MM.1S (cell line): ENCODE measurements at regions not wholly inside any gene's neighbourhood (a gene's known extent, or its start where the extent isn't known, plus 50 kb on each side); places are given as distances from the start of the nearest gene placed in this dataset.

Experiments used
- DNase-seq: peaks from one replicate; pipeline ENCODE4 v3.0.0-alpha.2; 2015
- H2AFZ ChIP-seq: fragments of 300-600 bp; sonication (generic); 2 replicates; pipeline ENCODE4 v1.6.0; 2016; ENCODE audit warnings: antibody characterized with exemption, low read length
- H3F3A ChIP-seq: fragments of 300-600 bp; sonication (generic); 2 replicates; pipeline ENCODE4 v1.6.1; 2016; ENCODE audit warnings: mild to moderate bottlenecking, antibody characterized with exemption, low read length, moderate library complexity, mixed read lengths; ENCODE audit not compliant: insufficient read depth
- H3K27ac ChIP-seq: fragments of 300-600 bp; sonication (generic); 2 replicates; pipeline ENCODE4 v1.5.1; 2016; ENCODE audit warnings: mild to moderate bottlenecking, low read length
- H3K27me3 ChIP-seq: fragments of 300-600 bp; sonication (generic); replicated peaks from 2 replicates; pipeline ENCODE4 v1.6.0; 2016; ENCODE audit warnings: low read length; ENCODE audit not compliant: insufficient read depth
- H3K36me3 ChIP-seq: fragments of 300-600 bp; sonication (generic); replicated peaks from 2 replicates; pipeline ENCODE4 v1.6.1; 2016; ENCODE audit warnings: mild to moderate bottlenecking, low read length, mixed read lengths; ENCODE audit not compliant: insufficient read depth
- H3K4me1 ChIP-seq: fragments of 300-600 bp; sonication (generic); 2 replicates; pipeline ENCODE4 v1.6.1; 2016; ENCODE audit warnings: low read length, mixed read lengths
- H3K4me2 ChIP-seq: fragments of 300-600 bp; sonication (generic); 2 replicates; pipeline ENCODE4 v1.6.0; 2016; ENCODE audit warnings: low read depth, low read length
- H3K4me3 ChIP-seq: fragments of 300-600 bp; sonication (generic); 2 replicates; pipeline ENCODE4 v1.5.1; 2016; ENCODE audit warnings: low read length, mixed read lengths
- H3K79me2 ChIP-seq: fragments of 300-600 bp; sonication (generic); 2 replicates; pipeline ENCODE4 v1.6.1; 2016; ENCODE audit warnings: mixed run types, low read length, mixed read lengths
- H3K9ac ChIP-seq: fragments of 300-600 bp; sonication (generic); 2 replicates; pipeline ENCODE4 v1.6.1; 2016; ENCODE audit warnings: low read length, mixed read lengths
- H3K9me2 ChIP-seq: fragments of 300-600 bp; sonication (generic); replicated peaks from 2 replicates; pipeline ENCODE4 v1.6.1; 2016; ENCODE audit warnings: mild to moderate bottlenecking, low read length, mixed read lengths; ENCODE audit not compliant: insufficient read depth
- H3K9me3 ChIP-seq: fragments of 300-600 bp; sonication (generic); replicated peaks from 2 replicates; pipeline ENCODE4 v1.6.1; 2016; ENCODE audit warnings: mild to moderate bottlenecking, low read length, mixed read lengths; ENCODE audit not compliant: insufficient read depth
- H4K20me1 ChIP-seq: fragments of 300-600 bp; sonication (generic); 2 replicates; pipeline ENCODE4 v1.6.1; 2016; ENCODE audit warnings: mild to moderate bottlenecking, low read length, moderate library complexity, mixed read lengths; ENCODE audit not compliant: insufficient read depth
- CTCF ChIP-seq: fragments of 300-600 bp; sonication (generic); IDR thresholded peaks from 2 replicates; pipeline ENCODE4 v1.5.1; 2016; ENCODE audit warnings: antibody characterized with exemption, low read length, mixed read lengths
- EZH2 ChIP-seq: fragments of 300-600 bp; sonication (generic); optimal IDR thresholded peaks from 2 replicates; pipeline ENCODE3; 2017; ENCODE audit warnings: low read depth, mild to moderate bottlenecking, antibody characterized with exemption, low read length, mixed read lengths
- EZH2phosphoT487 ChIP-seq: fragments of 300-600 bp; sonication (generic); IDR thresholded peaks from 2 replicates; pipeline ENCODE4 v1.6.1; 2018; ENCODE audit warnings: antibody characterized with exemption, low read length

DNA sequence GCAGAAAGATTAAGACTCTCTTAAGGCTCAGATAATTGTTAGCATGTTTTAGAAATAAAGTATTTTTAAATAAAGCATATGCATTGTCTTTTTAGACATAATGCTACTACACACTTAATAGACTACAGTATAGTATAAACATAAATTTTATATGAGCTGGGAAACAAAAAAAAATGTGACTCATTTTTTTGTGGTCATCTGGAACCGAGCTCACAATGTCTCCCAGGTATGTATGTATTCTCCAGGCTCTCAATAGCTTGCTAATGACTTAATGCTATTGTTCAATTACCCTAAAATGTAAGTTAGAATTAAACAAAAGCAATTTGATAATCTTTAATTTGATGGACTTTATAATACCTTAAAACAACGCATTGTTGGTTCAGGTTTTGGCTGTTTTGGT is 167.2 kb downstream of the NUP35 start:
- Histone ChIP-seq H3K9me2 (no peaks in the 10 kb centered on the region), H4K20me1 (no peaks in the 10 kb centered on the region), H3K4me2 (no peak overlapping the region), H3K4me1 (no peaks in the 10 kb centered on the region), H3K79me2 (no peaks in the 10 kb centered on the region), H2AFZ (no peak overlapping the region), H3K27me3 (no peaks in the 10 kb centered on the region), H3K4me3 (no peak overlapping the region), H3K9me3 (no peaks in the 10 kb centered on the region), H3K9ac (no peak overlapping the region), H3F3A (no peaks in the 10 kb centered on the region), H3K27ac (no peak overlapping the region), H3K36me3 (no peaks in the 10 kb centered on the region)
- TF ChIP-seq EZH2phosphoT487: no peak
- TF ChIP-seq CTCF: no peak
- no peak for TF ChIP-seq EZH2
- DNase-seq: no peak

DNA sequence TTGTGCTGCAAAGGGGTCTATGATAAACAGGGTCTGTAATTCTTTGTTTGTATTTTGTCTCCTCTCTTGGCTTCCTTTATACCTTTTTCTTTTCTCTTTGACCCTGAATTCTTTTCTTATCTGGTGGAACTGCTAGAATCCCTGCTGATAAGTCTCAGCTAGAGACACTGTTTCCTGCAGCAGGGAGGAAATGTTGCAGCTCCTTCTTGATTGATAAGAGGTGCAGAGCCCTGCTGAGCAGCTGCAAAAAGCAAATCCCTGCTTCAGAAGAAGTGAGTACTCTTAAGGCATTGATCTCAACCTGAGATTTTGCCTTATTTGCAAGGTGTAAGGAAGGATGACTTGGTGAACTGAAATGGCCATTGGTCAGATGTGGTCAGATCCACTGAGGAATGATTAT is 167.8 kb downstream of the NUP35 start:
- no peak for TF ChIP-seq EZH2phosphoT487
- no peak for TF ChIP-seq EZH2
- TF ChIP-seq CTCF: no peak
- Histone ChIP-seq H3K4me3 (no peak overlapping the region), H3K36me3 (no peaks in the 10 kb centered on the region), H3K9me2 (no peaks in the 10 kb centered on the region), H3K27me3 (no peaks in the 10 kb centered on the region), H4K20me1 (no peaks in the 10 kb centered on the region), H3K4me2 (no peak overlapping the region), H2AFZ (no peak overlapping the region), H3K9me3 (no peaks in the 10 kb centered on the region), H3K9ac (no peak overlapping the region), H3K27ac (no peak overlapping the region), H3K79me2 (no peaks in the 10 kb centered on the region), H3F3A (no peaks in the 10 kb centered on the region), H3K4me1 (no peaks in the 10 kb centered on the region)
- DNase-seq: no peak

GRCh38 chr2:183339311-183339710 is 215.1 kb downstream of the NUP35 start:
- DNase-seq: no peak
- no peak overlapping the region for H2AFZ ChIP-seq
- no peak overlapping the region for H3K4me2 ChIP-seq
- no peaks in the 10 kb centered on the region for H3K36me3 ChIP-seq
- peaks cover 8% of the 10 kb centered on the region; the same call in 1 of the 2 replicates for H3K4me1 ChIP-seq
- TF ChIP-seq CTCF (no peak), EZH2phosphoT487 (no peak), EZH2 (no peak)
- H3K27me3 ChIP-seq: no peaks in the 10 kb centered on the region
- H3K27ac ChIP-seq: no peak overlapping the region
- no peaks in the 10 kb centered on the region for H3K9me2 ChIP-seq
- H4K20me1 ChIP-seq: no peaks in the 10 kb centered on the region
- H3K79me2 ChIP-seq: no peaks in the 10 kb centered on the region
- H3K9me3 ChIP-seq: no peaks in the 10 kb centered on the region
- H3K4me3 ChIP-seq: no peak overlapping the region
- no peak overlapping the region for H3K9ac ChIP-seq
- no peaks in the 10 kb centered on the region for H3F3A ChIP-seq
